CD8-positive, alpha-beta memory T cell (primary cell): ENCODE measurements at regions not wholly inside any gene's neighbourhood (a gene's known extent, or its start where the extent isn't known, plus 50 kb on each side); places are given as distances from the start of the nearest gene placed in this dataset.

Experiments used
- CTCF ChIA-PET: fragments of 350-600 bp; sonication (Branson Sonifier 250); formaldehyde crosslinking; loops from one replicate; lab custom pipeline; 2021; ENCODE audit warnings: antibody characterized with exemption; lab: Charles Lee
- POLR2A ChIA-PET: fragments of 350-600 bp; sonication (Branson Sonifier 250); formaldehyde crosslinking; loops from one replicate; lab custom pipeline; 2021; ENCODE audit warnings: antibody characterized with exemption; lab: Charles Lee
- DNase-seq, 5 donors: peaks; one replicate each; pipeline versions ENCODE4 v3.0.0 to v3.0.0-alpha.2; 2020 to 2022; ENCODE audit warnings: mixed read lengths in 1 of 5
- H3K27ac ChIP-seq: one replicate; pipeline ENCODE4 v1.7.0; 2013; ENCODE audit warnings: low read depth, mild to moderate bottlenecking, low read length, moderate library complexity
- H3K27me3 ChIP-seq: 2 replicates; pipeline ENCODE4 v1.7.0; 2013; ENCODE audit warnings: low read length, mild to moderate bottlenecking; ENCODE audit not compliant: insufficient read depth, poor library complexity, severe bottlenecking
- H3K36me3 ChIP-seq: 2 replicates; pipeline ENCODE4 v1.7.0; 2013; ENCODE audit warnings: mild to moderate bottlenecking, low read length, moderate library complexity; ENCODE audit not compliant: insufficient read depth
- H3K4me1 ChIP-seq: 2 replicates; pipeline ENCODE4 v1.7.0; 2013; ENCODE audit warnings: mild to moderate bottlenecking, low read length, moderate library complexity; ENCODE audit not compliant: insufficient read depth
- H3K4me3 ChIP-seq: 2 replicates; pipeline ENCODE4 v1.7.0; 2013; ENCODE audit warnings: mild to moderate bottlenecking, low read length
- H3K9me3 ChIP-seq: 2 replicates; pipeline ENCODE4 v1.7.0; 2013; ENCODE audit warnings: mild to moderate bottlenecking, low read length
- H3K27ac Mint-ChIP-seq, 8 donors: one replicate each; pipeline ENCODE4 v1.8.0; 2020 to 2021; ENCODE audit warnings: mixed read lengths in 8 of 8, mild to moderate bottlenecking in 6 of 8, inconsistent platforms in 3 of 8, moderate library complexity in 3 of 8
- H3K27me3 Mint-ChIP-seq, 2 donors: one replicate each; pipeline ENCODE4 v1.8.0; 2020 to 2021; ENCODE audit warnings: mixed read lengths in 2 of 2, mild to moderate bottlenecking in 1 of 2, moderate library complexity in 1 of 2
- H3K36me3 Mint-ChIP-seq, 3 donors: one replicate each; pipeline ENCODE4 v1.8.0; 2020 to 2021; ENCODE audit warnings: mixed read lengths in 3 of 3, inconsistent platforms in 1 of 3, mild to moderate bottlenecking in 1 of 3
- H3K4me1 Mint-ChIP-seq, 3 donors: one replicate each; pipeline ENCODE4 v1.8.0; 2020 to 2021; ENCODE audit warnings: mixed read lengths in 3 of 3, inconsistent platforms in 1 of 3, mild to moderate bottlenecking in 1 of 3
- H3K4me3 Mint-ChIP-seq, 7 donors: one replicate each; pipeline ENCODE4 v1.8.0; 2020 to 2021; ENCODE audit warnings: mixed read lengths in 7 of 7, mild to moderate bottlenecking in 6 of 7, moderate library complexity in 4 of 7, inconsistent platforms in 2 of 7
- H3K9me3 Mint-ChIP-seq, 5 donors: one replicate each; pipeline ENCODE4 v1.8.0; 2020 to 2022; ENCODE audit warnings: mixed read lengths in 5 of 5, mild to moderate bottlenecking in 3 of 5, moderate library complexity in 2 of 5, inconsistent platforms in 1 of 5

- Mint-ChIP-seq H3K27me3 (peaks cover 0 to 6% of the 10 kb centered on the region in 2 donors), H3K27ac (no peak overlapping the region), H3K9me3 (no peaks in the 10 kb centered on the region), H3K4me3 (peak overlapping the region in 1 of 7 donors; percentile 51), H3K36me3 (no peaks in the 10 kb centered on the region), H3K4me1 (no peaks in the 10 kb centered on the region)
- no peak overlapping the region for H3K4me3 ChIP-seq
- no peaks in the 10 kb centered on the region for H3K9me3 ChIP-seq
- H3K27me3 ChIP-seq, result no peaks in the 10 kb centered on the region
- ChIA-PET POLR2A (no interaction called here), CTCF (no interaction called here)
- H3K27ac ChIP-seq, result no peak overlapping the region
- no peaks in the 10 kb centered on the region for H3K4me1 ChIP-seq
- peak in 1 of 5 donors; percentile 29 for DNase-seq
- H3K36me3 ChIP-seq, result no peaks in the 10 kb centered on the region
Observed at GRCh38 chr12:131380965-131381705, 329.8 kb upstream of the SFSWAP start.

- no peaks in the 10 kb centered on the region for H3K4me1 Mint-ChIP-seq
- Histone ChIP-seq H3K27ac (no peak overlapping the region), H3K36me3 (no peaks in the 10 kb centered on the region), H3K4me1 (no peaks in the 10 kb centered on the region), H3K9me3 (no peaks in the 10 kb centered on the region), H3K4me3 (no peak overlapping the region), H3K27me3 (no peaks in the 10 kb centered on the region)
- ChIA-PET CTCF (no interaction called here), POLR2A (no interaction called here)
- peak in 1 of 5 donors; percentile 13 for DNase-seq
- H3K27me3 Mint-ChIP-seq, result peaks cover 3 to 6% of the 10 kb centered on the region in 2 donors
- H3K36me3 Mint-ChIP-seq, result no peaks in the 10 kb centered on the region
- H3K27ac Mint-ChIP-seq, result no peak overlapping the region
- H3K9me3 Mint-ChIP-seq, result no peaks in the 10 kb centered on the region
- H3K4me3 Mint-ChIP-seq, result no peak overlapping the region
Observed at GRCh38 chr12:131381716-131382430, 329.0 kb upstream of the SFSWAP start.

- no peaks in the 10 kb centered on the region for H3K4me1 Mint-ChIP-seq
- POLR2A ChIA-PET, result no interaction called here
- Histone ChIP-seq H3K9me3 (no peaks in the 10 kb centered on the region), H3K36me3 (no peaks in the 10 kb centered on the region), H3K27ac (no peak overlapping the region), H3K4me3 (no peak overlapping the region), H3K27me3 (no peaks in the 10 kb centered on the region), H3K4me1 (no peaks in the 10 kb centered on the region)
- H3K4me3 Mint-ChIP-seq, result no peak overlapping the region
- no peak for DNase-seq
- H3K9me3 Mint-ChIP-seq, result no peaks in the 10 kb centered on the region
- H3K36me3 Mint-ChIP-seq, result no peaks in the 10 kb centered on the region
- CTCF ChIA-PET, result no interaction called here
- peaks cover 3 to 6% of the 10 kb centered on the region in 2 donors for H3K27me3 Mint-ChIP-seq
- H3K27ac Mint-ChIP-seq, result no peak overlapping the region
Observed at GRCh38 chr12:131383291-131383690, 327.6 kb upstream of the SFSWAP start.

- Mint-ChIP-seq H3K27me3 (peaks cover 3 to 7% of the 10 kb centered on the region in 2 donors), H3K9me3 (no peaks in the 10 kb centered on the region), H3K27ac (no peak overlapping the region), H3K36me3 (no peaks in the 10 kb centered on the region), H3K4me1 (no peaks in the 10 kb centered on the region), H3K4me3 (no peak overlapping the region)
- Histone ChIP-seq H3K9me3 (no peaks in the 10 kb centered on the region), H3K4me3 (no peak overlapping the region), H3K27ac (no peak overlapping the region), H3K27me3 (no peaks in the 10 kb centered on the region), H3K4me1 (no peaks in the 10 kb centered on the region), H3K36me3 (no peaks in the 10 kb centered on the region)
- POLR2A ChIA-PET, result no interaction called here
- CTCF ChIA-PET, result no interaction called here
- DNase-seq, result no peak
Observed at GRCh38 chr12:131383741-131384543, 326.9 kb upstream of the SFSWAP start.

GRCh38 chr12:131384544-131384855, 326.4 kb upstream of the SFSWAP start:
- POLR2A ChIA-PET, result no interaction called here
- H3K27me3 ChIP-seq, result no peaks in the 10 kb centered on the region

GRCh38 chr12:131385313-131386166, 325.4 kb upstream of the SFSWAP start:
- H3K4me1 ChIP-seq, result no peaks in the 10 kb centered on the region
- H3K4me1 Mint-ChIP-seq, result no peaks in the 10 kb centered on the region
- CTCF ChIA-PET, result no interaction called here
- peaks cover 10 to 11% of the 10 kb centered on the region in 2 donors for H3K27me3 Mint-ChIP-seq
- peak overlapping the region in 1 of 8 donors; percentile 75 for H3K27ac Mint-ChIP-seq
- H3K9me3 ChIP-seq, result no peaks in the 10 kb centered on the region
- H3K4me3 Mint-ChIP-seq, result no peak overlapping the region
- POLR2A ChIA-PET, result no interaction called here
- H3K27me3 ChIP-seq, result no peaks in the 10 kb centered on the region
- no peaks in the 10 kb centered on the region for H3K9me3 Mint-ChIP-seq
- no peaks in the 10 kb centered on the region for H3K36me3 Mint-ChIP-seq
- no peak overlapping the region for H3K4me3 ChIP-seq
- DNase-seq, result no peak
- no peaks in the 10 kb centered on the region for H3K36me3 ChIP-seq
- H3K27ac ChIP-seq, result no peak overlapping the region

More at GRCh38 chr12:131384544-131384855, 326.4 kb upstream of the SFSWAP start:
- peaks cover 3 to 9% of the 10 kb centered on the region in 2 donors for H3K27me3 Mint-ChIP-seq
- H3K27ac ChIP-seq, result no peak overlapping the region
- H3K9me3 Mint-ChIP-seq, result no peaks in the 10 kb centered on the region
- no peaks in the 10 kb centered on the region for H3K36me3 Mint-ChIP-seq
- H3K9me3 ChIP-seq, result no peaks in the 10 kb centered on the region
- H3K4me3 ChIP-seq, result no peak overlapping the region
- DNase-seq, result no peak
- H3K4me1 Mint-ChIP-seq, result no peaks in the 10 kb centered on the region
- H3K4me3 Mint-ChIP-seq, result no peak overlapping the region
- H3K27ac Mint-ChIP-seq, result no peak overlapping the region
- no peaks in the 10 kb centered on the region for H3K36me3 ChIP-seq
- CTCF ChIA-PET, result no interaction called here
- no peaks in the 10 kb centered on the region for H3K4me1 ChIP-seq

- no peak overlapping the region for H3K4me3 ChIP-seq
- POLR2A ChIA-PET, result no interaction called here
- no peaks in the 10 kb centered on the region for H3K27me3 ChIP-seq
Observed at GRCh38 chr12:131386167-131386521, 324.7 kb upstream of the SFSWAP start.

More at GRCh38 chr12:131386167-131386521, 324.7 kb upstream of the SFSWAP start:
- Histone ChIP-seq H3K27ac (no peak overlapping the region), H3K4me1 (no peaks in the 10 kb centered on the region), H3K36me3 (no peaks in the 10 kb centered on the region), H3K9me3 (no peaks in the 10 kb centered on the region)
- Mint-ChIP-seq H3K27ac (no peak overlapping the region), H3K36me3 (no peaks in the 10 kb centered on the region), H3K4me1 (no peaks in the 10 kb centered on the region), H3K9me3 (no peaks in the 10 kb centered on the region), H3K4me3 (no peak overlapping the region), H3K27me3 (peaks cover 10 to 11% of the 10 kb centered on the region in 2 donors)
- DNase-seq, result peak in 1 of 5 donors; percentile 9
- CTCF ChIA-PET, result no interaction called here
